ENCODE measurements at regions not wholly inside any gene's neighbourhood (a gene's known extent, or its start where the extent isn't known, plus 50 kb on each side); places are given as distances from the start of the nearest gene placed in this dataset.

- no peak for DNase-seq (ENCODE audit: low read depth, low spot score)
Observed at GRCh38 chr1:79787631-79788030, 781.1 kb upstream of the ADGRL4 start.

DNA sequence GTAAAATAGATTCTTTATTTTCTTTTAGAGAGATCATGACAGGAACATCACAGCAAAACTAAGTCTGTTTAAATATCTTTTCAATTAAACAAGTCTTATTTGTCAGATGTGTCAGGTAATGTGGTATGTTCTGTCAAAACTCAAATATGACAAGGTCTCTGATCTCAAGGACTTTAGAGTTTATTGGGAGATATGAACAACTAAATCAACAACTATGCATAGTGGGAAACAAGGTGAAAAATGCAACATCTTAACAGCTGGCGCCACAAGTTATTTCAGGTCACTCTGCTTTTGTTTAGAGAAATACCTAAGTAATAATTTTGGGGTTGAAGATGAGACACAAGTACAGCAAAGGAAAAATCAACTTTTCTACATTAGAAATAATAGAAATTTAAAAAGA lies 779.4 kb upstream of the ADGRL4 start:
- DNase-seq (ENCODE audit: low read depth, low spot score): no peak

DNA sequence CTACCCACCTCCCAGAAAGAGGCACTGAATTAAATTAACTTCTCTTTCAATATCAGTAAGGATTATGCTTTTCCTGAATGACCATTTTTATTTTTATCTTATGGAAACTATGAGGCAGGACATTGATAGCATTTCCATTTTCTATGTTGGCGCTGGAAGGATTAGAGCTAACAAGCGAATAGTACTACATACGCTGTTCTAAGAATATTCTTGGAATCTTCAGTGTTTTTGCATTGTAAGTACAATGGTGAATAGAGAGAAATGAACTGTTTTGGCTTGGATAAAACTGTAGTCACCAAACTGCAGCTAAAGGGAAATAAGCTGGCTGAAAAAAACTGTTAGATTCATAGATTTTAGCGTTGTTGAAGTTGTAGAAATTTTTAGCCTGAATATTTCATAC lies 779.0 kb upstream of the ADGRL4 start:
- no peak for DNase-seq (ENCODE audit: low read depth, low spot score)

DNA sequence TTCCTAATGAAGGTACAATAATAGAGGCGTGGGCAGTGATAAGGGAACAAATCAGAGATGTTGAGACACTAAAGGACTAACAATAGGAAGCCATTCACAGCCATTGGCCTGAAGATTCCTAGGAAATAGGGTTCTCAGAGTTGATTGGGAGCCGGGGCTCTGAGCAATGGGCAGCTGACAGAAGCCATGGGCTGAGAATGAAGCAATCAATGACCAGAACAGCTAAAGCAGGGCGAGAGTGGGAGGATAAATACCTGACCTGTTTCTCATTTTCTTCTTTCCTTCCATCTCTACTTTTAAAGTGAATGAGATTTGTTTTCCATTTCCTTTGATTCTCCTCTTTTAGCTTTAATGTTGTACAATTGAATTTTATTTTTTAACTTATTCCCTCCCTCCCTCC lies 774.7 kb upstream of the ADGRL4 start:
- no peak for DNase-seq (ENCODE audit: low read depth, low spot score)

DNA sequence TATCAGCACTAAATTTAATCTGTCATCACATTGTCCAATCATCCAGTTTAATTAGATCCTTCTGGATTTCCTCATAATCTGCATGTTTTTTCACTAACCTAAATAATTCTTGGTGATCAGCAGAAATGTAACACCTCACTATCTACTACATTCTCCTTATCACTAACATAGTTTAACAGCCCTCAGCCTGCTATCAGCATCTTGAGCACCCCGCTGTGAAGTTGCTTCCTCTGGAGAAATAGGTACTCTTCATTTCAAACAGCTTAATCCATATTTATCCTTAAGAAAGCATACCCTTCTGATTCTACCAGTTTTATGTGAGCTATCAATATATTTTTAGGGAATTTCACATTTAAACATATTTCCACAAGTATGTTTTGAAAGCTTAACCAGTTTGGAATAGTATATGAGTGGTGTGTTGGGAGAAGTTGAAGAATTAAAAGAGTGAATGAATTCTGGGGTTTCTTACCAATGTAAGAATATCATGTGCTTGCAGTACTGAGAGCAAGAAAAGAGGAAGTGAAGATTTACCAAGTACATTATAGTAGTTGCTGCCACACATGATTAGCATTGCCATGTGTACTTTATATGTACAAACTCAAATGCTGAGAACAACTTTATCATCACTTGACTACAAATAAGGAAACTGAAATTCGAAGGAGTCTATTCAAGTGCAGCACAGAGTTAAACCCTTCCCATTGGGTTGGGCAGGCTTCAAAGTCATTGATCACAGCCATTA lies 771.1 kb upstream of the ADGRL4 start:
- DNase-seq (ENCODE audit: low read depth, low spot score): no peak

DNA sequence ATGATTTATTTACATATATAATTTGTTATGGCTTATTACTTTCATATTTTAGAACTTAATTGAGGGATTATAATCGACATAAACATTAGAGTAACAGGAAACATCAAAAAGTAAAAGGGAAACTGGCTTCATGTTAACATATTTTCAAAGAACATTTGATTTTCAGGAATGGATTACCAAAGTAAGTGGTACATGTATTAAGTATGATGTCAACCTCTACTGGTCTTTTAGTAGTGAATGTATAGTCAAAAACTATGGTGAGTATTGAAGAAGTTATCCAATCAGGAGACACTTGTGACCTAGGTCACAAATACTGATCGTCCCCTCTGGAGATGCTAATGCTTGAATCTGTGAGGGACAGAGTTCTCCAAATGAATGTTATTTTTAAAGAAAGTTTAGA lies 768.9 kb upstream of the ADGRL4 start:
- no peak for DNase-seq (ENCODE audit: low read depth, low spot score)

DNA sequence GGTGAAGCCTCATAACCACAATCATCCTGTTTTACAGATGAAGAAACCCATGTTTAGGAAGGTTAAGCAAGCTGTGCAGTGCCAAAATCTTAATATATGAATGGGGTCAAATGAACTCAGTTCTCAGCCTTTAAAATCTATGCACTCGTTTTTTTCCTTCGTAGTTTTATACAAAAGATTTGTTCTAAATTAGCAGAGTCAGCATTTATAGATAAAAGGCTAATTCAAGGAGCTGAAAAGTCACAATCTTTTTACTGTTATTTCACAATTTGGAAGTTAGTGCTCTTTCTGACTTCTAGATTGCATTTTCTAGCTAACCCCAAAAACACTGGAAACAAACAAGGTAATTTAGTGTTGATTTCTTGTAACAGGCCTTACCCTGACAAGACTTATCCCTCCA lies 766.9 kb upstream of the ADGRL4 start:
- DNase-seq (ENCODE audit: low read depth, low spot score): no peak

DNA sequence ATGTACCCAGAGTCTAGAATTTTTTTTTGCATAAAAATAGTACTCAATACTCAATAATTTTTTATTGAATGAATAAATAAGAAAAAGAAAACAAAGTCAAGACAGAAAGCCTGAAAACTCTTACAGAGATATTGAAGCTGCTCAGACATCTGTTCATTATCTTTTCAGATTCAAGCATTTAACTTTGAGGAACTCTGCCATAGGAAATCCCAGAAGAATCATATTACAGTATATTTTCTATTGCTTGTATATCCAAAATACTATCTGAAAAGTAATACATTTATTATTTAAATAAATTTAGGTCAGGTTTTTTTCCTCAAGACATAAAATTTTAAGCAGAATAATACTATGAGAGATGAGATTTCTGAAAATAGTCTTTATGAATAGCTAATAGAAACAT lies 755.9 kb upstream of the ADGRL4 start:
- no peak for DNase-seq (ENCODE audit: low read depth, low spot score)

GRCh38 chr1:79760531-79760930 lies 754.0 kb upstream of the ADGRL4 start:
- no peak for DNase-seq (ENCODE audit: low read depth, low spot score)

GRCh38 chr1:79749607-79750006 lies 743.1 kb upstream of the ADGRL4 start:
- no peak for DNase-seq (ENCODE audit: low read depth, low spot score)

- no peak for DNase-seq (ENCODE audit: low read depth, low spot score)
Observed at GRCh38 chr1:79745929-79746328, 739.4 kb upstream of the ADGRL4 start.

DNA sequence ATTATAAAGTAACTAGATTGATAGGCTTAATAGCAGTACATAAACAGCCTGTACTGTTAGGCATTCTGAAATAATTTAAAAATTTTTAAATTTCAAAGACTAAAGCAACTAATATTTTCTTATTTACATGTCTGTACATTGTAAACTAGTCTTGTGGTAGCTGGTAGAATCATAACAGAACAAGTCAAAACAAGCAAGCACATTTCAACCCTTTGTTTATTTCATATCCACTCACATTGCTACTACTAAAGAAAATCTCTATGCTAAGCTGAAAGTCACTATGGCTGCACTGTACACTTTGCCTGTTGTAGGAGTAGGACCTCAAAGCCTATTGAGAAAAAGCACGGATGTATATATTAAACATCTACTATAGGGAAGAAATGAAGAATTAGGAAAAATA lies 738.2 kb upstream of the ADGRL4 start:
- DNase-seq (ENCODE audit: low read depth, low spot score): no peak

GRCh38 chr1:79741720-79742421 lies 735.3 kb upstream of the ADGRL4 start:
- no peak for DNase-seq (ENCODE audit: low read depth, low spot score)

- no peak for DNase-seq (ENCODE audit: low read depth, low spot score)
Observed at GRCh38 chr1:79738101-79738500, 731.6 kb upstream of the ADGRL4 start.

DNA sequence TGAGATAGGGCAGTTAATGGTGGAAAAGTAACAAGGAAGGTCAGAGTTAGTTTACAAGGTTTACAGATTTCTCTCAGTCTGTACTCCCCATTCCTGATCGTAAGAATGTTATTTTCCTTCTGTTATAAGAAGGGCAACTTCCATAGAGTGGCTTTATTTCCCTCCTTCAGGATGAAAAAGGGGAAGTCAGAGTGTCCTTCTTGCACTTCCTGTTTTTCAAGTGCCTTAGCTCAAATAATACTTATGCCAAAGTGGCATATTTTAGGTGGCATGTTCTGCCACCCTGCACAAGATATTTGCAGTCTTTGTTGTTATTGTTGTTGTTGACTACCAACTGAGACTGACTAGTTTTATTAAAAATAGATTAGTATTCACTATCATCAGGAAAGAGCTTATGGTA lies 730.7 kb upstream of the ADGRL4 start:
- no peak for DNase-seq (ENCODE audit: low read depth, low spot score)

- DNase-seq (ENCODE audit: low read depth, low spot score): no peak
Observed at GRCh38 chr1:79732950-79733349, 726.4 kb upstream of the ADGRL4 start.

DNA sequence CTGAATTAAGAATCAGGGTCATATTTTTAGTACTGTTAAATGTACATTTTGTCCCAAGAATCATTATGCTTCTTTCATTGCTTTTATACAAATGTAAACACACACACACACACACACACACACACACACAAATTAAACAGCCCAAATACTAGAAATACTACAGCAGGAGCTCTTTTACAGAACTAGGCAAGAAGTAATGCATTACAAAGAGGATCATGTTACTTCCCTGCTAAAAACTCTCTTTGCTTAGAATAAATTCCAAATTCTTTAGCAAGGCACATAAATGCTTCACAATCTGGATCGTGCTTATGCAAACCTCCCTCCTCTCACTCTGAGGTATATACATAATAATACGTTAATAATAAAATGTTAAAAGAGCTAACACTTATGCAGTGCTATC lies 720.4 kb upstream of the ADGRL4 start:
- DNase-seq (ENCODE audit: low read depth, low spot score): no peak

DNA sequence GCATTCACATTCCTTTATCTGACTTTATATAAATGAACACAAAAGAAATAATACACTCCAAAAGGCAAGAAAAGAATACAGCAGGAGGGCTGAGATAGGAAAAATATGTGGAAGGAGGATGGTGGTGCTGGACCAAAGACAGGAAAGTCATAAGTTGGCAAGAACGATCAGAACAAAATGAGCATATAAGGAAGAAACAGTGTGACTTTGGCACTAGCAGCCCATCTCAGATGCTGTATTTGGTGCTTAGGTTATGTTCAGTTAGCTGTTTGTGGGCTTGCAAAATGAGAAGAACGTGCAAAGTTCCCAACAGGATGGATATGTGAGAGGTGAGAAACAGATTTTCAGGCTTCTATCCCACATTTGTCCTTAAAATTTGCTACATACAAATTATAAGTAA lies 719.8 kb upstream of the ADGRL4 start:
- DNase-seq (ENCODE audit: low read depth, low spot score): no peak

DNA sequence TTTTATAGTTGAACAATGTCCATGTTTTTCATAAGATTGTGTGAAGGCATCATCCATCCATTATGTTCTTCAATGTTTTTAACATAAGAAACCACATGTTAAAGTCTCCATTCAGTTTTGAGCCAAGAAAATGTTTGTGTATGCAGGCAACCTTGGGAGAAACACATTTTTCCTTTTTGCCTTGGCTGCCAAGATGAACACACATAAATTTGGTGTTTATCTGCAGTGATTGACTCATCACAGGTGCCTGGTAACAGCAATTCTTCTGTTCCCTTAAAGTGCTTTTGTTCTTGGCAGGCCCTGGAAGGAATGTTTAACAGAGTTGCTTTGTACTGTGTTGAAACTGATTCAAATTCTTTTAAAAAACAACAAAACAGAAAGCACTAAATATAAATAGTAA lies 709.9 kb upstream of the ADGRL4 start:
- DNase-seq (ENCODE audit: low read depth, low spot score): no peak

- no peak for DNase-seq (ENCODE audit: low read depth, low spot score)
Observed at GRCh38 chr1:79714664-79715063, 708.1 kb upstream of the ADGRL4 start.

GRCh38 chr1:79711001-79711431 lies 704.5 kb upstream of the ADGRL4 start:
- DNase-seq (ENCODE audit: low read depth, low spot score): no peak

- no peak for DNase-seq (ENCODE audit: low read depth, low spot score)
Observed at GRCh38 chr1:79708646-79709265, 702.2 kb upstream of the ADGRL4 start.

DNA sequence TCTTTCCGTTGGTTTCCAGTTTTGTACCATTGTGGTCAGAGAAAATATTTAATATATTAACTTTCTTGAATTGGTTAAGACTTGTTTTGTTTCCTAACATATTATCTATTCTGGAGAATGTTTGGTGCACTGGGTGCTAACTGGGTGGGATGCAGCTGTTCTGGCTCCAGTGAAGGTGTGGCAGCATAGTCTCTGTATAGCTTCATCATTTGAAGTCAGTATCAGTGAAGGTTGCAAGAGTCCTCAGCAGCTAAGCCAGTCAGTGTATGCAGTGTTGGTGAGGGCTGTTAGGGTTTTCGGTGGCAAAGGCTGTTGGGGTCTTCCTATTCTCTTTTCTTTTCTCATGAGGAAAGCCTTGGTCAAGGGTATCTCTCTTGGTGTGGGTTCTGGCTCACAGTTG lies 698.7 kb upstream of the ADGRL4 start:
- no peak for DNase-seq (ENCODE audit: low read depth, low spot score)

All from ELF-1 (cell line).